Endothelial cell (in vitro differentiated cells): ENCODE measurements at regions not wholly inside any gene's neighbourhood (a gene's known extent, or its start where the extent isn't known, plus 50 kb on each side); places are given as distances from the start of the nearest gene placed in this dataset.

Experiments used
- DNase-seq: peaks from one replicate; pipeline ENCODE4 v3.0.0; 2021; ENCODE audit warnings: low spot score
- H3K27ac Mint-ChIP-seq: one replicate; pipeline ENCODE4 v1.8.0; 2021; ENCODE audit warnings: mixed read lengths, inconsistent platforms; ENCODE audit not compliant: unreplicated experiment
- H3K27me3 Mint-ChIP-seq: one replicate; pipeline ENCODE4 v1.8.0; 2021; ENCODE audit warnings: mild to moderate bottlenecking, moderate library complexity, mixed read lengths, inconsistent platforms; ENCODE audit not compliant: unreplicated experiment
- H3K36me3 Mint-ChIP-seq: one replicate; pipeline ENCODE4 v1.8.0; 2021; ENCODE audit warnings: mild to moderate bottlenecking, low read depth, mixed read lengths, inconsistent platforms; ENCODE audit not compliant: unreplicated experiment
- H3K4me1 Mint-ChIP-seq: one replicate; pipeline ENCODE4 v1.8.0; 2021; ENCODE audit warnings: mild to moderate bottlenecking, mixed read lengths, inconsistent platforms; ENCODE audit not compliant: unreplicated experiment
- H3K4me3 Mint-ChIP-seq: one replicate; pipeline ENCODE4 v1.8.0; 2021; ENCODE audit warnings: mild to moderate bottlenecking, mixed read lengths, inconsistent platforms; ENCODE audit not compliant: unreplicated experiment
- H3K9me3 Mint-ChIP-seq: one replicate; pipeline ENCODE4 v1.8.0; 2021; ENCODE audit warnings: mixed read lengths, inconsistent platforms; ENCODE audit not compliant: unreplicated experiment
- CTCF ChIP-seq: fragments of 200-600 bp; sonication (generic); IDR thresholded peaks from one replicate; pipeline ENCODE4 v1.5.0; 2021; ENCODE audit warnings: antibody characterized with exemption; ENCODE audit not compliant: unreplicated experiment

- Mint-ChIP-seq H3K36me3 (peaks cover 5% of the 10 kb centered on the region), H3K9me3 (no peaks in the 10 kb centered on the region), H3K27ac (no peak overlapping the region), H3K4me3 (no peak overlapping the region), H3K4me1 (peaks cover 3% of the 10 kb centered on the region), H3K27me3 (peaks cover 5% of the 10 kb centered on the region)
- no peak for TF ChIP-seq CTCF
- DNase-seq: no peak
Measured at GRCh38 chr16:22754577-22754976, 59.4 kb upstream of the HS3ST2 start.

- H3K36me3 Mint-ChIP-seq: no peaks in the 10 kb centered on the region
- peaks cover 2% of the 10 kb centered on the region for H3K27me3 Mint-ChIP-seq
- H3K9me3 Mint-ChIP-seq: no peaks in the 10 kb centered on the region
- H3K4me1 Mint-ChIP-seq: no peaks in the 10 kb centered on the region
- H3K27ac Mint-ChIP-seq: no peak overlapping the region
- no peak overlapping the region for H3K4me3 Mint-ChIP-seq
- no peak for TF ChIP-seq CTCF
- no peak for DNase-seq
Measured at GRCh38 chr16:22757202-22757601, 56.8 kb upstream of the HS3ST2 start.

- no peak for TF ChIP-seq CTCF
- Mint-ChIP-seq H3K27me3 (peaks cover 2% of the 10 kb centered on the region), H3K9me3 (no peaks in the 10 kb centered on the region), H3K27ac (no peak overlapping the region), H3K4me1 (no peaks in the 10 kb centered on the region), H3K36me3 (no peaks in the 10 kb centered on the region), H3K4me3 (no peak overlapping the region)
- no peak for DNase-seq
Measured at GRCh38 chr16:22762486-22762885, 51.5 kb upstream of the HS3ST2 start.

- no peaks in the 10 kb centered on the region for H3K4me1 Mint-ChIP-seq
- H3K27ac Mint-ChIP-seq: no peak overlapping the region
- H3K36me3 Mint-ChIP-seq: no peaks in the 10 kb centered on the region
- H3K9me3 Mint-ChIP-seq: no peaks in the 10 kb centered on the region
- TF ChIP-seq CTCF: no peak
- H3K27me3 Mint-ChIP-seq: no peaks in the 10 kb centered on the region
- no peak overlapping the region for H3K4me3 Mint-ChIP-seq
- DNase-seq: no peak
Measured at GRCh38 chr16:22763437-22764080, 50.4 kb upstream of the HS3ST2 start.
